GM18519 (cell line): ENCODE measurements at regions not wholly inside any gene's neighbourhood (a gene's known extent, or its start where the extent isn't known, plus 50 kb on each side); places are given as distances from the start of the nearest gene placed in this dataset.

Experiments used
- ATAC-seq: cut with Tn5 transposase; IDR thresholded peaks from one replicate; pipeline ENCODE4 v1.9.1; 2021; ENCODE audit warnings: mild to moderate bottlenecking, moderate library complexity; ENCODE audit not compliant: unreplicated experiment, low FRiP score

DNA sequence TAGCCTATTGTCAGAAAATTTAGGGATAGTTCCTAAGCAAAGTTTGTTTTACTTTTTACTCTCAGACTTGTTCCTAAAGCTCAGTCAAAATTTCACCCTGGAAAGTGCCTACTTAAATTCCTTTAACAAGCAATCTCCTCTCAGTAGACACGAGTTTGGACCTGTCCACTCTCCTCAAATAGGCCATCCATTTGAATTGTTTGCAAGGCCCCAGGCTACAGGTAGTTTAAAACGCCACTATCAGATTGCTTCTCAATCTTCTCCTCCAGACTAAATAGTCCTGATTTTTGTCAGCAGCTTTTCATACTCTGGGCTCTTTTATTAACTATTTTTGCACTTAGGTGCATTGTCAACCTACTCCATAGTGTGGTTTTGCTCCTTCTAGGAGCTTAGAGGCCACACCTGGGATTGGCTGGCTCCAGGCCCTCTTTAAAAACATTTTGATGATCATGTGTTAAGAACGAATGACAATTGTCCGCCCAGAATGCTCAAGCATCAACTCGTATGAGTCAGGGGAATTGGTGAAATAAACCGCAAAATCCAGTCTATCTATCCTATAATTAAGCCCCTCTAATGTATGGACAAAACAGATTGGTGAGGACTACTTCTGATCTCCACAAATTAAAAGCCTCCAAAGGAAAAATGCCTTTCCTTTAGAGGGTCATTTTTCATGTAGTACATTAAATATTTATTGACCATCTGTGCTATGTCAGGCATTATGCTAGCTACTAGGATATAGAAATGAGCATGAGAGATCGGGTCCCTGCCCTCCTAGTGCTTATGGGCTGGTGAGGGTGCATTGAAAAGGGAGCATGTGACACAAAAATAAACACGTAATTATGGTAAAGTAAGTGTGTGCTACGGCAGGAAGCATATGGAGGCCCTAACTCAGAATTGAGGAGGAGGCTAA is 333.8 kb upstream of the TNP1 start:
- no peak for ATAC-seq

- ATAC-seq: no peak
These were observed 332.5 kb upstream of the TNP1 start for GRCh38 chr2:217192366-217192765.

- ATAC-seq: no peak
These were observed 329.9 kb upstream of the TNP1 start for GRCh38 chr2:217189747-217190146.

GRCh38 chr2:217189131-217189530 is 329.3 kb upstream of the TNP1 start:
- no peak for ATAC-seq

GRCh38 chr2:217186668-217187159 is 326.9 kb upstream of the TNP1 start:
- no peak for ATAC-seq

DNA sequence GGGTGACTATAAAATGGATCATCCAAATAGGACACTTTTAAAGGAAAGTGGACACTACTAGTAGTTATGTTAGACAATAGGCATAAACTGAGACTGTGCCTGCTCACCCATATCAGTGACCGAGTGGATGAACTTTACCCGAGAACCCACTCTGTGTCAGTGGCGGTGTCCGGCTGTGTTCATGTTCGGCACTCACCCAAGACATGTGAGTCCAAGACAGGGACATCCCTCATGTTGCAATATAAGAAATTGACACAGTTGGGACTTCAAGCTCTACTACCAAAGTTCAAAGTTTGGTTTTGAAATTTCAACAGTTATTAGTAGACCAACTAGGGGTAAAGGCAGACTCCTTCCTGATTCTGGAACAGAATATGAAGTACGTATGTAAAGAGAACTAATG is 326.3 kb upstream of the TNP1 start:
- no peak for ATAC-seq

GRCh38 chr2:217185265-217185995 is 325.6 kb upstream of the TNP1 start:
- no peak for ATAC-seq

DNA sequence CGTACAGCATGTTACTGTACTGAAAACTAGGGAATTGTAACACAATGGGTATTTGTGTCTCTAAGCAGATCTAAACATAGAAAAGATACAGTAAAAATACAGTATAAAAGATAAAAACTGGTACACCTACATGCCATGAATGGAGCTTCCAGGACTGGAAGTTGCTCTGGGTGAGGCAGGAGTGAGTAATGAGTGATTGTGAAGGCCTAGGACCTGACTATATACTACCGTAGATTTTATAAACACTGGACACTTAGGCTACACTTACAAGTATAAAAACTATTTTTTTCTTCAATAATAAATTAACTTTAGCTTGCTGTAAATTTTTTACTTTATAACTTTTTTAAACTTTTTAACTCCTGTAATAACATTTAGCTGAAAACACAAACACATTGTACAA is 324.4 kb upstream of the TNP1 start:
- ATAC-seq: no peak

DNA sequence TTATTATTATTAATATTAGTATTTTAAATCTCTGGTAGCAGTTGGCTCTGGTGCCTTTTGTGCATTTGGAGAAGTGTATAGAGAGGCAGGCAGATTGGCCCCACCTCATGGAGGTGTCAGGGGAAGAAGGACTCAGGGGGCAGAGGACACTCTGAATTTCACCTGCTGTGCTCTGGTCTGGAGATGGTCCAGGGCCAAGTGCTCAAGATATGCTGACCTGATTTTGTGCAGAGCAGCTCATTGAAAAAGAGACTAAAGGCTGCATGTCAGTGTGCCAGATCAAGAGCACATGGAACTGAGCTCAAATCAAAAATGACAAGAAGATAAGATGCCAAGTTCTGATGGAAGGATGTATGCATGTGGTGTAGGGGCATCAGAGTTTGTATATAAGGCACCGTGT is 323.6 kb upstream of the TNP1 start:
- ATAC-seq: no peak

DNA sequence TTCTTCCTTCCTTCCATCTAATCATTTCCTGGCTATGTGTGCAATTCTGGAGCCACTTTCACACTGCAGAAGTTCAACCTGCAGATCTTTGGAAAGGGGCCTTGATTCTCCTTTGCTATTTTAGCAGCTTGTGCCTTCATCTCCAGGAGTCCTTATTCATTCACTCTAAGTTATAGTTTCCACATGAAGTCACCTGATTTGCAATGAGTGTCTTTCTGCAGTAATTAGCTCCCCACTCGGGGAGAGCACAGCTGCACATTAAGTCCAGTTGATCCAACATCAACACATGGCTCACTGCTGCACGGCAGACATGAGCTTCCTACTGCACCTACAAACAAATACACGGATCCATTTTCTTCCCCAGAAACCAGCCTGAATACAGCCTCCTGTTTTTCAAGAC is 323.1 kb upstream of the TNP1 start:
- no peak for ATAC-seq

GRCh38 chr2:217181512-217181911 is 321.6 kb upstream of the TNP1 start:
- ATAC-seq: no peak

DNA sequence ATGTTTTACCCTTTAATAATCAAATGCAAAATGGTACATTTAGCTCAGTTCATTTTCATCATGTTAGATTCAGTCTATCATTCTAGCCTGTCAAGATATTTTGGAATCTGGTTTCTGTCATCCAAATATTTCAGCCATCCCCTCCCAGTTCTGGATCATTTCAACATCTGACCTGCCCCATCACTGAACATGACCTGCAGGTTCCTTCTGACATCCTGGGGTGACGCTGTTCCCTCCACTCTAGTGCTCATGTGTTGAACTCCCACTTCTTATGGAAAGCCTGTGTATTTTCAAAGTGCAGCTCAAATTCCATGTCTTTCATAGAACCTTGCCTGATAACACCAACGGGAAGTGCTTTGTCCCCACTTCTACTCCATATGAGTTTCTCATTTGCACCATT is 320.0 kb upstream of the TNP1 start:
- no peak for ATAC-seq

- ATAC-seq: no peak
These were observed 318.5 kb upstream of the TNP1 start for GRCh38 chr2:217178341-217178740.

DNA sequence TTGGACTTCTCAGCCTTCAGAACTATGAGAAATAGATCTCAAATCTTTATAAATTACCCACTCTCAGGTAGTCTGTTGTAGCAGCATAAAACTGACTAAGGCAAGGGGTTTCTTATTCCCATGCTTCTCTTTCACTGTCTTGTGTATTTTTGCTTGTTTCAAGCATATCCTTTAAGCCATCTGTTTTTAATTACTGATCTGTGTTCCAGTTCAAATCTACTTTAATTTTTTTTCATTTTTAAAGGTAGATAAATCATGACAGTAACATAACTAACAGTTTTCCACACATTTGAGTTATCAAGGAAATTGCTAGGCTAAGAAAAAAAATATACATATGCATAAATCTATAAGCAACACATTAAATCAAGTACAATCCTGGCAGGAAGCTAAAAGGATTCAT is 317.9 kb upstream of the TNP1 start:
- ATAC-seq: no peak

DNA sequence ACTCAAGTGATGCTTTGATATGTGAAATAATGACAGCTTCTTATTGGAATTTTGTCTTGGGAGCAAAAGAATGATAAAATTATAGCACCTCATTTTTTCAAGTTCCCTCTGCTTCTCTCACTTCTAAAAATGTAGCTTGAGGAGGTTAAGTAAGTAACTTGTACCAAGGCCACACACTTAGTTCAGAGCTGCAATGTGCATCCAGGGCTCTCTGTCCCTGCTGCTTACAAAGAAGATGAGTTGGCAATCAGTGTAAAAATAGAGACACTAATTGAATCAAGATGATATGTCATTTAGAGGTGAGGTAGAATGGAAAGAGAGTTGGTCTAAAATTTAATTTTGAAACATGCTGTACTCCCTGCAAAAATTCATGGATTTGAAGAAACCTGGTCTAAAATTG is 312.0 kb upstream of the TNP1 start:
- ATAC-seq: no peak

- no peak for ATAC-seq
These were observed 308.6 kb upstream of the TNP1 start for GRCh38 chr2:217168496-217168895.

DNA sequence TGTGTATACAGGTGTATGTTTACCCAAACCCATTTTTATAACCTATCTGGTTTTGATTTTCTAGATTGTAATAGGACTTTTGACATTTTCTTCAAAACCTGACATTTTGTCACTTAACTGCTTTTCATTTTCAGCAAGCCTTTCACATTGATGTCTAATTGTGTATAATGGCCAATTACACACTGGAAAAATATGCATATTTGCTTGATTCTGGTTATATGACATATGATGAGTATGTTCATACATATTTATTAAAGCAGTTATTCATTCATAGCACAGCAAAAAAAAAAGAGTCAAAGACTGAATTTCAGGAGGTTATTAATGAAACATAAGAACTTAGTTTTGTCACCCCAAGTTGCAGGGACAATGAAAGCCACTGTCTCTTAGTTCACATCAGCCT is 307.7 kb upstream of the TNP1 start:
- no peak for ATAC-seq

DNA sequence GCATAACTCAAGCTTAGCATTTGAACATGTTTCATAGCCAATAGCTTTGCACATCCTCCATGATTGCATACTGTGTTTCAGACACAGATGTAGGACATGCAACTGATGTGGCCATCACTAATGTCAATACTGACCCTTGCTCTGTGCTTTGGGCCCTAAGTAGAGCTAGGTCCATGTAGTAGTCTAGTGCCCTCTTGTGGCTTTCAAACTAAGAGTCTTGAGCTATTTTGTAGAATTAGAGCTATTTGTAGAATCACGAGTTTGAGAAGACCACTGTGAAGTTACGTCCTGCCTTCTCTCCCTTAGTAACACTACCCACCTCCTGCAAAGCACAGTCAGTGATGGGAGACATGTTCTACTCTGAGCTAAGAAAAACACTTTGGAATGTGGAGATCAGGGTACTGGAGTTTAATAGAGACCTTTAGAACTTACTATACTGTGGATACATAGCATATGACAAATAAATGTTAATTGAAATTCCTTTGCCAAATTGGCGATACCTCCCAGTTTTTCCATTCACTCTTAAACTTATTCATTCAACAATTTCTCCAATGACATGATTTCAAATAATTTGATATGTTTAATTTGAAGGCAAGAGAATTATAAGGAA is 306.5 kb upstream of the TNP1 start:
- ATAC-seq: no peak

- no peak for ATAC-seq
These were observed 305.7 kb upstream of the TNP1 start for GRCh38 chr2:217165547-217165946.

DNA sequence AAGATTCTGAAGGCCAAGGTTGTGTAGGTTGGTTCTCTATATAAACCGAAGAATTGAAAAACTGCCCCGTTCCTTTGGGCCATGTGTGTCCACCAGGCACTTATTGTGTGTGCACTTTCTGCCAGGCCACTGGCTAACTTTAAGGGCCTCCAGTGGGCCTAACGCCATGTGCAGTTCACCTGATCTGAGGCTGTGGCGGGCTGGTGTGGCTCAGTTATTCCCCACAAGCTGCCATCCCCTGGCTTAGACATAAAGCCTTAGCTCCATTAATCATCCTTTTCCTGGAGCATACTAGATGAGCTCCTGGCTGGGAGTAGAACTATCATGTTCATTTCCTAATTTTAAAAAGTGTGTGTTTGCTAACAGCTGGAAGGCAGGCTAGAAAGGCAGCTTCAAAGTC is 304.1 kb upstream of the TNP1 start:
- ATAC-seq: no peak

- ATAC-seq: no peak
These were observed 302.7 kb upstream of the TNP1 start for GRCh38 chr2:217162533-217162932.
